Spleen (tissue), 11 donors: ENCODE measurements at regions not wholly inside any gene's neighbourhood (a gene's known extent, or its start where the extent isn't known, plus 50 kb on each side); places are given as distances from the start of the nearest gene placed in this dataset.

Source experiments
- DNase-seq: peaks from one replicate; pipeline ENCODE4 v3.0.0-alpha.2; 2020
- H3K27ac ChIP-seq, 8 donors: fragments of 200-600 bp; sonication (generic) in 7 of 8; 1 replicate in 4 of 8; 2 replicates in 4 of 8; pipeline versions ENCODE4 v1.5.0 to v1.8.0; 2016 to 2021; ENCODE audit warnings: inconsistent platforms in 4 of 8, mild to moderate bottlenecking in 4 of 8, moderate library complexity in 1 of 8
- H3K27me3 ChIP-seq, 7 donors: fragments of 200-600 bp; sonication (generic) in 6 of 7; replicated peaks in 1 of 7; 1 replicate in 4 of 7; 2 replicates in 3 of 7; pipeline versions ENCODE4 v1.5.0 to v1.8.0; 2016 to 2021; ENCODE audit warnings: inconsistent platforms in 3 of 7, mild to moderate bottlenecking in 1 of 7
- H3K36me3 ChIP-seq, 6 donors: fragments of 200-600 bp; sonication (generic) in 5 of 6; 1 replicate in 4 of 6; 2 replicates in 2 of 6; pipeline versions ENCODE4 v1.5.0 to v1.8.0; 2016 to 2021; ENCODE audit warnings: inconsistent platforms in 2 of 6
- H3K4me1 ChIP-seq, 6 donors: fragments of 200-600 bp; sonication (generic) in 5 of 6; 1 replicate in 3 of 6; 2 replicates in 3 of 6; pipeline versions ENCODE4 v1.5.0 to v1.8.0; 2016 to 2021; ENCODE audit warnings: inconsistent platforms in 3 of 6
- H3K4me3 ChIP-seq, 8 donors: fragments of 200-600 bp; sonication (generic) in 7 of 8; 1 replicate in 4 of 8; 2 replicates in 4 of 8; pipeline versions ENCODE4 v1.5.0 to v1.8.0; 2016 to 2021; ENCODE audit warnings: inconsistent platforms in 4 of 8, mild to moderate bottlenecking in 4 of 8, moderate library complexity in 2 of 8
- H3K9me3 ChIP-seq, 8 donors: fragments of 200-600 bp; sonication (generic) in 7 of 8; 1 replicate in 4 of 8; 2 replicates in 4 of 8; pipeline versions ENCODE4 v1.5.0 to v1.8.0; 2016 to 2021; ENCODE audit warnings: inconsistent platforms in 4 of 8
- POLR2A ChIP-seq, 3 donors: fragments of 450-650 bp; IDR thresholded peaks; one replicate each; pipeline ENCODE4 v1.5.1; 2017; ENCODE audit warnings: antibody characterized with exemption in 3 of 3, mild to moderate bottlenecking in 1 of 3
- POLR2AphosphoS5 ChIP-seq, 3 donors: sonication (generic); formaldehyde crosslinking; IDR thresholded peaks; one replicate each; pipeline ENCODE4 v1.5.1; 2017; ENCODE audit warnings: antibody characterized with exemption in 3 of 3
- WGBS, 5 donors: extraction: QIAGEN DNeasy Blood & Tissue Kit in 3 of 5; methylation state at CpG; one replicate each; pipeline versions ENCODE4 v1.1.5 to v1.1.7; 2013 to 2018; 5-methylcytosine and 5-hydroxymethylcytosine counted together
- intact Hi-C: fragments of 100-400 bp; cut with DNase I; formaldehyde crosslinking; loops from one replicate; pipeline ENCODE4 v1.15.0; 2023; ENCODE audit warnings: low total_unique reads
- TF ChIP-seq, protein P1 (sequence below), 11 experiments: fragments of 200-600 bp in 7 of 11; fragments of 450-650 bp in 4 of 11; sonication (generic) in 4 of 11; IDR thresholded peaks in 8 of 11; conservative IDR thresholded peaks in 3 of 11; 1 replicate in 7 of 11; 2 replicates in 4 of 11; pipeline versions ENCODE4 v1.4.0 to v1.8.0; 2016 to 2021; ENCODE audit warnings: antibody characterized with exemption in 11 of 11, inconsistent platforms in 4 of 11, mild to moderate bottlenecking in 1 of 11
- donor health status: healthy with polysubstance abuse.
- donor health status: DM: no; HTN: no; CAD: no; lungs with moderate emphysema.
- donor health status: DM: no; HTN: no; CAD: no.
- donor health status: Bipolar disorder and iron deficiency.
- donor health status: healthy.
- donor health status: DM: no; HTN: no; CAD: no.
- donor health status: DM: yes; HTN: yes; CAD: no.

DNA sequence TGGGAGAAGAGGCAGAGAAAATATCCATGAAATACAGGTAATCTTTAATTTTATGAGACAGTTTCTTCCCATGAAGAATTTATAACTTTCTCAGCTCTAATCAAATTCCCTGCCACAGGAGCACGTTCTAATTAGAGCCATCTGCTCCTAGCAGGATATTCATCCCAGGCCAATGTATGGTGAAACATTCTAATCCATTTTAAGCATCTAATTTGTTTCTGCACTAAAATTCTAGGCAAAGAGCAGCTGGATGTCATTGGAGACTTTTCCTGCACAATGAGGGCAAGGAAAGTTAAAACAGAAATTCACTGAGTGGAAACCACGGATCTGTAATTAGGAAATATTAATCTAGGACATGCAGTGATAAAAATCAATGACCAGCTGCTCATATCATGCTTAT, 107.7 kb upstream of the ZFP42 start:
- intact Hi-C loops, result no loop called here
- 29 to 50% (median 31%) methylated on average over 2 of the region's 2 CpGs for WGBS, 5 donors
- Histone ChIP-seq H3K36me3 (no peaks in the 10 kb centered on the region), H3K4me1 (no peaks in the 10 kb centered on the region), H3K4me3 (no peak overlapping the region), H3K27ac (no peak overlapping the region), H3K9me3 (peaks cover 0 to 13% (median 0%) of the 10 kb centered on the region in 8 donors), H3K27me3 (no peaks in the 10 kb centered on the region)
- TF ChIP-seq POLR2A (IDR thresholded peaks at IDR 0.05) (no peak), POLR2AphosphoS5 (IDR thresholded peaks at IDR 0.05) (no peak)
- TF ChIP-seq, protein P1, sequence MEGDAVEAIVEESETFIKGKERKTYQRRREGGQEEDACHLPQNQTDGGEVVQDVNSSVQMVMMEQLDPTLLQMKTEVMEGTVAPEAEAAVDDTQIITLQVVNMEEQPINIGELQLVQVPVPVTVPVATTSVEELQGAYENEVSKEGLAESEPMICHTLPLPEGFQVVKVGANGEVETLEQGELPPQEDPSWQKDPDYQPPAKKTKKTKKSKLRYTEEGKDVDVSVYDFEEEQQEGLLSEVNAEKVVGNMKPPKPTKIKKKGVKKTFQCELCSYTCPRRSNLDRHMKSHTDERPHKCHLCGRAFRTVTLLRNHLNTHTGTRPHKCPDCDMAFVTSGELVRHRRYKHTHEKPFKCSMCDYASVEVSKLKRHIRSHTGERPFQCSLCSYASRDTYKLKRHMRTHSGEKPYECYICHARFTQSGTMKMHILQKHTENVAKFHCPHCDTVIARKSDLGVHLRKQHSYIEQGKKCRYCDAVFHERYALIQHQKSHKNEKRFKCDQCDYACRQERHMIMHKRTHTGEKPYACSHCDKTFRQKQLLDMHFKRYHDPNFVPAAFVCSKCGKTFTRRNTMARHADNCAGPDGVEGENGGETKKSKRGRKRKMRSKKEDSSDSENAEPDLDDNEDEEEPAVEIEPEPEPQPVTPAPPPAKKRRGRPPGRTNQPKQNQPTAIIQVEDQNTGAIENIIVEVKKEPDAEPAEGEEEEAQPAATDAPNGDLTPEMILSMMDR (IDR thresholded peaks at IDR 0.05 in 8 of 11, conservative IDR thresholded peaks at IDR 0.05 in 3 of 11), result no peak
- no peak for DNase-seq

DNA sequence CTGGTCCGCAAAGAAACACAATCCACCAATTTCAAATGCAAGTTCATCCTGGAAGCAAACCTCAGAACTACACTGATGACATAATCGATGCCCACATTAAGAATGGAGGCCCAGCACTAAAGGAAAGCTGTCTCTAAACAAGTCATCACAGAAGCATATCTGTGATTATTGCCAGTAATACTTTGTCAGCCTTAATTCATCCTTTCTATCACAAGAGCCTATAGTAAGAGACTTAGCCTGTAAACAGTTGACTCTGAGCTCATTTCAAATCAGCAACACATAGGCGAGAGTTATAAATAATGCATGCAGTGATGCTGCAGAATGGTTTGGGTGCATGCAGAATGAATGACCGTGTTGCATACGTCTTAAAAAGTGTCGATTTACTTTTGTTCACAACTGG, 105.9 kb upstream of the ZFP42 start:
- 85 to 91% (median 87%) methylated on average over 6 of the region's 6 CpGs for WGBS, 5 donors
- intact Hi-C loops, result no loop called here
- no peak overlapping the region for H3K27ac ChIP-seq

DNA sequence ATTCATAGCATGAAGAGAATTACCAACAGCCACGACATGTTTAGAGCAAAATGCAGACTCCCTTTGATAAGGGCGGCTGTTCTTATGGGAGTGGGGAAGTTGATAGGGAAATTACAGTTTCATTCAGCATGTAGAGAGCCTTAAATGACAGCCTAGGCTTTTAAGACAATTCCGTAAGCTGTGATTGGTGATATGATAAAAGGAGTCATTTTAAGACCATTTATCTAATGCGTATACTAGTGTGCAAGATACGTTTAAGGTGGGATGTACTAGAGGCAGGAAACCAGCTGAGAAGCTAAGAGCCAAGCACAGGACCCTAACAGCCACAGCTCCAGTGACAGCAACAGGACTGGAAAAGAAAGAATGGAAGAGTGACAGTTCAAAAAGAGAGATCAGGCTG, 102.2 kb upstream of the ZFP42 start:
- Histone ChIP-seq H3K27me3 (no peaks in the 10 kb centered on the region), H3K4me1 (no peaks in the 10 kb centered on the region), H3K9me3 (peaks cover 0 to 6% (median 0%) of the 10 kb centered on the region in 8 donors), H3K36me3 (no peaks in the 10 kb centered on the region), H3K27ac (no peak overlapping the region), H3K4me3 (no peak overlapping the region)
- TF ChIP-seq, protein P1 (IDR thresholded peaks at IDR 0.05 in 8 of 11, conservative IDR thresholded peaks at IDR 0.05 in 3 of 11), result no peak
- intact Hi-C loops, result no loop called here
- no peak for DNase-seq
- 71 to 85% (median 79%) methylated on average over 5 of the region's 5 CpGs for WGBS, 5 donors

More for the DNA sequence above, 105.9 kb upstream of the ZFP42 start:
- TF ChIP-seq POLR2AphosphoS5 (IDR thresholded peaks at IDR 0.05) (no peak), POLR2A (IDR thresholded peaks at IDR 0.05) (no peak)
- TF ChIP-seq, protein P1 (IDR thresholded peaks at IDR 0.05 in 8 of 11, conservative IDR thresholded peaks at IDR 0.05 in 3 of 11), result no peak
- Histone ChIP-seq H3K4me1 (no peaks in the 10 kb centered on the region), H3K36me3 (no peaks in the 10 kb centered on the region), H3K9me3 (peaks cover 0 to 7% (median 0%) of the 10 kb centered on the region in 8 donors), H3K27me3 (no peaks in the 10 kb centered on the region), H3K4me3 (no peak overlapping the region)
- no peak for DNase-seq

DNA sequence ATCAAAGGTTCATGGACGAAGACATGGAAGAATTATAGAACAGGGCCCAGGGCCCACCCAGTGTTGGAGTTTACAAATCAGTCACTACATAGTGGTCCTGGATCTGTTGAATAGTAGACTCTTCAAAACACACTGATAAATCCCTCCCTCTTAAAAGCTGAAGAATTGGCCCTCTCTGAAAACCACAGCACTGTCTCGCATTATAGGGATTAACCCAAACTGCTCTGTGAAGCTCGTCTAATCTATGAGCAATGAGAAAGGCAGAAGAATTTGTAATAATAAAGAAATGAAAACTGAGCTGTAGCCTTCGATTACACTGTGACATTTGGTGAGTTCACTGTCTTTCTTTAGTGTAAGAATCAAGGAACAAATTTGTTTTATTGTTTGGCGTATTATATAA, 92.5 kb upstream of the ZFP42 start:
- TF ChIP-seq POLR2A (IDR thresholded peaks at IDR 0.05), result no peak
- TF ChIP-seq, protein P1 (IDR thresholded peaks at IDR 0.05 in 8 of 11, conservative IDR thresholded peaks at IDR 0.05 in 3 of 11), result no peak
- no peak for TF ChIP-seq POLR2AphosphoS5 (IDR thresholded peaks at IDR 0.05)
- H3K4me3 ChIP-seq, result no peak overlapping the region
- no peak for DNase-seq
- H3K27ac ChIP-seq, result no peak overlapping the region
- H3K4me1 ChIP-seq, result no peaks in the 10 kb centered on the region
- WGBS, 5 donors, result 72 to 87% (median 77%) methylated on average over 5 of the region's 5 CpGs
- H3K9me3 ChIP-seq, result peaks cover 0 to 30% (median 12%) of the 10 kb centered on the region in 8 donors
- no peaks in the 10 kb centered on the region for H3K36me3 ChIP-seq
- intact Hi-C loops, result no loop called here
- no peaks in the 10 kb centered on the region for H3K27me3 ChIP-seq
